ACHN (cell line): ENCODE measurements at regions not wholly inside any gene's neighbourhood (a gene's known extent, or its start where the extent isn't known, plus 50 kb on each side); places are given as distances from the start of the nearest gene placed in this dataset.

Experiments used
- DNase-seq: peaks from one replicate; pipeline ENCODE4 v3.0.0-alpha.2; 2015
- in situ Hi-C: cut with HindIII; loops from 2 replicates; pipeline ENCODE4 v1.10.0; 2017; ENCODE audit warnings: low sequenced_read_pairs, low pct_ligation_motif_present, low pct_unique_long_range_greater_than_20kb

DNA sequence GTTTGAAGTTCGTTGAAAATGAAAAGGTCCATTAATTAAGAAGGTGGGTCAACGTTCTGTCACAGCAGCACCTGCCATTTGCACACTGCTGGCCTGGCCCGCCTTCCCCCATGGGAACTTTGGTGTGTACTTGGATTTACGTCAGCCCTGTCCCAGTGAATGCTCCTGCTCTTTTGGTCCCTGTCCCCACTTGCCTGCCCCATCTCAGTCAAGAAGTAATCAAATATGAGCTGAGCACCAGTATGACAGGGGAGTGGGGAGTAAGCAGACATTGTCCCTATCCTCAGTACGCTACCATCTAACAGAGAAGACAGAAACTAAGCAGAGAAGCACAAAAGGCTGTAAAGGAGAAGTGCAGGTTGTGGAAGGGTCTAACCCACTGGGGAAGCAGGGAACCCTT lies 65.1 kb downstream of the SLC4A3 start:
- in situ Hi-C loops: no loop called here
- DNase-seq: no peak

DNA sequence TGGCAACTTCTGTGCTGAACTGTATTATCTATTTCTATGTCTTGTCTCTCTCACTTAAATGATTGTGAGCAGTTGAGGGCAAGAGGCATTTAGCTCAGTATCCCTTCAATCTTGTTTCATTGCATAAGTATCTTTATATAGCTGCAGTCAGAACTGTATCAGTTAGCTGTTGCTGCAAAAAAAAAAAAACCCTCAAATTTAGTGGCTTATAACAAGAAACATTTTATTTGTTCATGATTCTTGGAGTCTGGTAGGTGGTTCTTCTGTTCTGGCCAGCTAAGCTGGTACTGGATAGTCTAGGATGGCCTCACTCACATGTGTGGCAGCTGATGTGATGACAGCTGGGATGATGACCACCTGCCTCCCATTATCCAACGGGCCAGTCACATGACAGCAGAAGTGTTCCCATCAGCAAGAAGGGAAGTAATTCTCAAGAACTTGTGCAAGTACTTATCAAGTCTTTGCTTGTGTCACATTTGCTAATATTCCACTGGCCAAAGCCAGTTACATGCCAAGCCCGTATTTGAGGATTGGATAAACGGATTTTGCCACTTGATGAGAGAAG lies 67.8 kb downstream of the SLC4A3 start:
- in situ Hi-C loops: no loop called here
- DNase-seq: no peak

DNA sequence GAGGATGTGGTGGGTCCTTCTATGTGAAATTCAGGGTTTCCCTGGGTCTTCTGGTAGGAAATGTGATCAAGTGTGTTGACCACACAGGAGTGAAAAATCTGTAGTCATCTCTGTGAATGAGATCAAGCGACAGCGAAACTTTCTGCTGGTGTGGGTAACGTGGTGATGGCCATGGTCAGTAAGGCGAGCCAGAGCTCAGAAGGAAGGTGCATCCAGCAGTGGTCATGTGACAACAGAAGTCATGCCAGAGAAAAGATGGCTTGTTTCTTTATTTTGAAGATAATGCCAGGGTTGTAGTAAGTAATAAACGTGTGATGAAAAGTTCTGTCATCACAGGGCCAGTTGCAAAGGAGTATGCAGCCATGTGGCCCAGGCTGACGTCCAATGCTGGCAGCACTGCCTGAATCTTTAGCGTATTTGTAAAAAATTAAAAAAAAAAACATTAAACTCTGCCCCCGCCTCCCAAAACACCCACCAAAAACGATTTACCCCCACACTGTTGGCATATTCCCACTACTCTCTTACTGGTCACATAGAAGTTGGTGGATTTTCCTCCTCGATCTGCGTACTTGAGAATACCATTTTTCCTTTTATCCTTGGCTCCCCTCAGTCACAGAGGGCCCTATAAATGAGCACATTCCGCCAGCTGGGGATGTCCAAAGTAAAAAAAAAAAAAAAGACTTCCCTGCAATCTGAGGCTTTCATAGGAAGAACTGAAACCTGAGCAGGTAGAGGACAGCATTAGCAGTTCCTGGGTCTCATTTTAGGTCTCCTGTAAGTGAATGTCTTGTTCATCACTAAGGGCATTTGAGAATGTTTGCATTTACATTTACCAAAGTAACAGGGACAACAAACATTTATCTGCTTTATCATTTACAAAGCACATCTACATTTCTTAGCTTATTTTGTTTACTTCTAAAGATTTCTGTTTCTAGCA lies 70.6 kb downstream of the SLC4A3 start:
- in situ Hi-C loops: no loop called here
- DNase-seq: no peak

DNA sequence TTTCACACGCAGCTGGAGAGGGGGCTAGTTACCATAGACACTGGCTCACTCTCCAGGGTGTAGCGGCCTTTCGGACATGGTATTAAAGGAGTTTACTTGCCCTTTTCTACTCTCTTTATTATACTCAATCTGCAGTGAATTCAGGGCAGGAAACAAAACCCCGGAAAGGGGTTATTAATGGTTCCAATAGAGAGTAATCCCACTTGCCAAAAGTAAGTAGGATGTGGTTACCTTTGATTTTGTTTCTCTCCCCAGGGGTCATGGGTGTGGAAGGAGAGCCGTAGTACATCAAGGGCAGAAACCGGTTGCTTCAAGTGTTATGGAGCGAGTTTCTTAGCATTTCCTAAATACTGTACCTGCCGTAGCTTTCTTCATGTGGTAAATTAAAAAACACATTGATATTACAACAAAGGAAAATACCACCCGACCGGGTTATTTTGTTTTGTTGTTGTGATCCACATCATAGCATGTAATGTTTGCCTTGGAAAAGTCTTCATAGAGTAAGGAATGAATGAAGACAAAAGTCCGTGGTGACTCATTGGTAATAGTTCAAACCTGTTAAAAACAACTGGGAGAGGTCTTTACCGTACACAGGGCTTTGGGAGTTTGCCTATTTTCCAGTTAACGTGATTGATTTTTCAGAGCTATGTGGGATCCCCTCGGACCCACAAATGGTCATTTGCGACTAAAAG lies 71.5 kb downstream of the SLC4A3 start:
- no peak for DNase-seq
- in situ Hi-C loops: no loop called here

DNA sequence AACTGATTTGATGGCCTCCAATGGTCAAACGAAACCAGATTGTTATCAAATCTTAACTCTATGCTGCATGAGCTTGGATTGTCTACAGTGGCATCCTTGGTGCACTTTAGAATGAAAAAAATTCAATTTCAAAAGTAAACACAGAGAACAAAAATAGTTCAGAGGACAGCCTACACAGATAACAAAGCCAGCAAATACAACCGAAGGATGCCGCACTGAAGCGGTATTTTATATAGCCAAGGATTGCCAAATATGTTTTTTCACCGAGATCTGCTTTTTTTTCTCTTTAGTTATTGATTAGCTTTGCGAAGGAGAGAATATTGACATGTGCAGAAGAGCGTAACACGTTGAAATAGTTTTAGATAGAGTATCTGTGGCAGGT lies 72.0 kb downstream of the SLC4A3 start:
- in situ Hi-C loops: no loop called here

DNA sequence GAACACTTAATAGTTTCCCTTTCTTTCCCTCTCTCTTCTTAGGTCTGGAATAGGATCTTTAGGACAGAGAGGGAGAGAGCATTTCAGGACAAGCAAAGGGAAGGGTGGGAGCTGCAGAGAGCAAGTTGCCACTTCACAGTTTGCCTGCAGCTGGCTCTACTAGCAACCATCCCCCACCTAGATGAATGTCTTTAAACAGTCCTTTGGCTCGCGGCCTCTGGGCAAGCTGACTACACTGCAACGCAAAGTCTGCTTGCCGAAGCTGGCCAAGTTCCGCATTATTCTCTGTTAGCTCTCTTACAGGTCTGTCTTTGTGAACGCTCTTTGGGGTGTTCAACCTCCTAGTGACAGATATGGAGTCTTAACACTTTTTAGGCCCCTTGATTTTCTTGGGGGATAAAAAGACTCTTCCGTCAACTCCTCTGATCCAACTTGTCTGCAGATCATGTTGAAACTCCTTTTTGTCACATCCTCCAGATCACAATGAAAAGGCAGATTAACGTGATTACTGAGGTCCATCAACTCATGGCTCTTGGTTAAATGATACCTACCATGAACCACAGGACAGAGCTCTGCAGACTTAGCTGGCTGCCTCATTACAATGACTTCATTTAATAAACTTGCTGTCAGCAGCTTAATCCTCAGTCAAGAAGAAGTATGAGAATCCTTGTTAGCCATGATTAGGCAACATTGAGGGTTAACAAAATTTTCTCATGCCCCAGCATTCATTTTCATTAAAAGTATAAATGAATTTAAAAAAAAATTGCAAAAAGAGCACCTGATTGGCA lies 74.6 kb downstream of the SLC4A3 start:
- DNase-seq: no peak
- in situ Hi-C loops: no loop called here

More for the DNA sequence above, 72.0 kb downstream of the SLC4A3 start:
- no peak for DNase-seq

DNA sequence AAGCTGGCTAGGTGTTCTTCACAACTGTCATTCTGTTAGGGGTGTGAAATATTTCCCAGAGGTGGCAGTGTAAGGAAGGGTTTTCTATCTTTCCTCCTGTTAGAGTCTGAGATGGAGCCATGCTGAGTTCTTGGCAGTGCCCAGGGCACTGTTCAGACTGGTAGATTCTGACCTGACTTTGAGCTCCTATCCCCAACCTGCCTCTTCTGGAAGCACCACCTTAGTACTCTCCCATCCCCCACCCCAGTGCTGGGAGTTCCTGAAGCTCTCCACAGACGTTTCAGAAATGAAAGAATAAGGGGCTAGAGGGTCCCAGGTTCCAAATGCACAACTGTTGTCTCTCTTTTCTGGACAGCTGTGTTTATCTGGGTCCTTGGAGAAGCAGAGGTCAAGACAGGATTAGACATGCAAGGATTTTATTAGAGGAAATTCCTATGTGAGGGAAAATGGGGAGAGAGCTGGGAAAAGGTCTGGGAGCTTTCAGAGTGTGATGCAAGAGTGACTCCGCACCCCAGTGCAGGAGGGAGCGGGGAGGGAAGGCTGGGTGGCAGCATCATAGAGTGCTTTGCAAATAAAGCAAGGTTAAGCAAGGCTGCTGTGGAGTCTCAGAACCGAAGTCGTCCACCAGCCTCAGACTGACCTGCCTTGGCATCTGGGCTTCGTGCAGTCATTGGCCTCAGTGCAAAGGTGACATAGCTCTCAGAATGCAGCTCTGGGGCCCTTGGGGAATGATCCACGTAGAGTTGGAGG lies 75.5 kb downstream of the SLC4A3 start:
- DNase-seq: no peak
- in situ Hi-C loops: no loop called here

DNA sequence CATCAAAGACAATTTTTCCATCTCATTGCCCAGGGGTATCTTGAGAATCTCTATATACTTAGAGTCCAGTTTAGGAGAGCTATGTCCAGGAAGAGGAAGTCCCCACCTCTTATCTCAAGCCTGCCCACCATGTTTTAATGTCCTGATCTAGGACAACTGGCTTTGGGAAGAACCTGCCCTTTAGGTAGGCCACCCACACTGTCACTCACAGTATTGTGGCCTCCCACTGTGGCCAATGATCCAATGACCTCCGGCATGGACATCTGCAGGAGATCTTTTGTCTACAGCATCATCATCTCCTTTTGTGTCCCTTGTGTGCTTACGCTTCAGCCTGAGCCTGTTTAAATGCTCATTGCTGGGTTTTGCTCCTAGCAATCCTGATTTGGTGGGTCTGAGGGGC lies 77.4 kb downstream of the SLC4A3 start:
- DNase-seq: no peak
- in situ Hi-C loops: no loop called here

DNA sequence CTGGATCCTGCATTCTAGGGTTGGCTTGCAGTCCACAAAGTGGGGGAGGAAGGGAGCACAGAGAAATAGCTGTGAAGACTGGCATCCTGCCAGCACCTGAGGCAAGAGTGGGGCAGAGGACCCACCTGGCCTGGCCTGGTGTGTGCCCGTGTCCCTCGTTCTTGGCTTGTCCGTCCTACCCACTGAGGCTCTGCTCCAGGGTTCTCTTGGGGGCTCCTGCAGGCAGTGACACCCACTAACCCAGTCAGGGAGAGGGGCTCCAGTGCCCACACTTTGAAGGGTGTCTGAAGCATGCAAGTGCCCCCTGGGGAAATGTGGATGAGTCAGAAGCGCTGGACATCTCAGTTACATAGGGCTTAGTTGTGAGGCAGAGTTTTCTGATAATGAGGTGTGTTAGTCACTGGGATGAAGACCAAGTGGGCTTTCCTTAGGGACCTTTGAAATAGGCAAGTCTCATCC lies 79.4 kb downstream of the SLC4A3 start:
- peak; percentile 25 for DNase-seq
- in situ Hi-C loops: no loop called here

DNA sequence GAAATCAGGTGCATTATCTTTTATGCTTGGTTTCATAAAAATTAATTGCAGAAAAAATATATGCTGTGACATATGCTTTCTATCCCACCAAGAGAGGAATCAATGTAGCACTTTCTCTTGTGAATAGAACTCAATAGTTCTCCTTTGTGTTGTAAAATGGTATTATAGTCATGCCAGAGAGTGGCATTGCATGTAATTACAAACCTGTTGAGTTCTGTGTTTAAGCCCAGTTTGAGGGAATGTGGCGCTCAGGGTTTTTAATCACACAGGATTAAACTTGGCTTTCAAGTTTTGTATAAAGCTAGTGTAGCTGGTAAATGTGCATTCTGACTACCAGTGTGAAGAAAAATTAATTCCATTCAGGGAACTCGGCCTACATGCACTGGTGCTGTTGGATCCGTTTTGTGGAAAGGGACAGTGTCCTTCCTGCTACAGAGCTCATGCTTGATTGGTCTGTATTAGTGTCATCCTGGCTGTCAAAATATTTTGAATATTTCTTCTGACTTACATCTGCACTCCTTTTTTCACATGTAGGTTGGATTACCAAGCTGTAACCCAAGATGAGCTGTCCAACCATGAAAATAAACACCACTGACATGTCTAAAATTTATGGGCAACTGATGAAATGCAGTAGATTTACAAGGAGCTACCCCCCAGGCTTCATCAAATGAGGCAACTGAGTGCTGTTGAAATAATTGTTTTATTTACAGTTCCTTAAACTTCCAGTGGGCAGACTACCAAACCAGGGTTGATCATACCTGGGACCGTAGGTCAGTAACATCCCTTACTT lies 80.3 kb downstream of the SLC4A3 start:
- in situ Hi-C loops: no loop called here
- no peak for DNase-seq

DNA sequence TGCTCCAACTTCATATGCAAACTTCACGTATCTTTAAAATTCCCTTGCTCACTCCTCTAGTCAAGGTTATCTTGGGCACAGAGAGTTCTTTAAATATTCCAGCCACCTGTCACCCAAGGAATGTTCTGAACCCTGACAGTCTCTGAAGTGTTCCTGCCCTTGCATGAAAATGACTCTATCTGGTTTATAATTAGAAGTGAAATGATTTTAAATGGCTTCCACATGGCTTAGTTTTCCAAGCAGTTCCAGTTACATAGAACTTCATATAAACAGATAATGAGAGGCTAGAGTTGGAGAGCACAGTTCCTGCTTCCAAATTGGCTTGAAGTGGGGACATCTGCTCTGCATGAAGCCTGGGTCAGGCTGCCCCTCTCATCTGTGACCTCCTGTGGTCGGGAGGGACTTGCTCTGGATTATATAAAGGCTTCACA lies 81.9 kb downstream of the SLC4A3 start:
- DNase-seq: no peak
- in situ Hi-C loops: no loop called here

DNA sequence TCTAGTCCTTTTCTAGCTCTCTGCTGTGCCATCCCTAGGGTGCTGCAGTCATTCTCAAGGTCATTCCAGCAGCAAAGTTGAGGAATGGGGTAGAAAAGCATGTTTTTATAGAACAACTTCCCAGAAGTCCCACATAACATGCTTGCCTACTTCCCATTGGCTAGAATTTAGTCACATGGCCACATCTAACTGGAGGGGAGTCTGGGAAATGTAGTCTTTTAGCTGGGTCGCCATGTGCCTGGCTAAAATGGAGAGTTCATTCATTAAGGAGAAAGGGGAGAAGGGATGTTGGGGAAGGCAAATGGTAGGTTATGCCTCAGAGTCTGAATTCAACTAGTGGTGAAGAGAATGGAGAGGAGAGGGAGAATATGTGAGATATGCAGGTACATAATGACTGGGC lies 85.7 kb downstream of the SLC4A3 start:
- DNase-seq: peak; percentile 47

DNA sequence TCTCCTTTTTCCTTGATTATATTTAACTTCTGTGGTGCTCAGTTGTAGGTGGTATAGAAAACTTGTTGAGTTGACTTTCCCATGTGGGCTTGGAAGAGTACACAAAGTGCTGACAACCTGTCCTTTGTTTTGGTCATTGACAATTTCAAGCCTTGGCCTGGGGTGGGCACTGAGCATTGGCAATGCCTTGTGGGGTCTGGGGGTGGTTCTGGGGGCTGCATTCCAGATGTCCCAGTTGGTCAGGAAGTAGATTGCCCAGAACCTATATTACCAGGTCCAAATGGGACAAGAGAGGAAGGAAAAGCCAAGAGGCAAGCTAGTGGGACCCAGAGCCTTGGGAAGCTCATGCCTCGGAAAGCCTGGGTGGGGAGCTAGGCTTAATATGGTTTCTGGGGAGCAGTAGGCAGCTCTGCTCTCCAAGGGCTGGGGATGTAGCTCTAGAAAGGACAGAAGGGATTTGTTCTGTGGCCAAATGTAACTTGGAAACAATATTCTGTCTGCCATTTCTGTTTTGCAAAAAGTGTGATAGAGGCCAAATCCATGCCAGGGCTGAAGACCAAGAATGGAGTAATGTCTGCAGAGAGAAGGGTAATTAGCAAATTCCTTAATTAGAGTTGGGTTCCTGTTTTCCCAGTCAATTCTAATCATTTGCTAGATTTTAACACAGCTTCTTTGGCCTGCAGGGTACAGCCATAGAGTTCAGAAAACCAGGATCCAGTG lies 87.4 kb downstream of the SLC4A3 start:
- in situ Hi-C loops: no loop called here
- DNase-seq: no peak

More for the DNA sequence above, 85.7 kb downstream of the SLC4A3 start:
- in situ Hi-C loops: no loop called here

DNA sequence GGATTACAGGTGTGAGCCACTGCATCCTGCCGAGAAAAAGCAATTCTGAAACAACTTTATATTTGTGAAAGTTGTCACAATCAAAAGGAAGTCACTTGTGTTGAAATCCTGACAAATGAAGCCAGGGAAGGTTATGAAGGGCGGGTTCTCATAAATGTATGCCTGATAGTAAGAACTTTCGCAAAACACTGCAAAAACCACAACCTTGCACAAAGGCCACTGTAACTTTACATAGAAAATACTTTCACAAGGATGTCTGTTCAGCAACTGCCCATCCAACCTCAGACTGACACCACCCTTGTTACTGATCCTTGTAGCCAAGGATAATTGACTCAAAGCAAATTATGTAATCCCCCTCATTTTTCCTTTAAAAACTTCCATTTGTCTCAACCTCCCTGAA lies 90.6 kb downstream of the SLC4A3 start:
- no peak for DNase-seq
- in situ Hi-C loops: no loop called here

DNA sequence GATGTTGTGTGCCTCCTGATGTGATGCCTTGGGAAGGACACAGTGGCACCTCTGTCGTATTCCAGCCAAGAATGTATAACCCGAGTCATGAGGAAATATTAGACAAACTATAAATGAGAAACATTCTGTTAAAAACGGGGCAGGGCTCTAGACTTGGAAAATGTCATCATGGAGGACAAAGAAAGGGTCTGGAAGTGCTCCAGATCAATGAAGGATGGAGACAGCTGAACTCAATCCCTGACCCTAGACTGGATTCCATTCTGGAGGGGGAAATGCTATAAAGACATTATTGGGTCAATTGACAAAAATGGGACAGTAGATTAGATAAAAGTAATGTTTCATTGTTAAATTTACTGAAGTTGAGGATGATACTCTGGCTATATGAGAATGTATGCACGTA lies 92.1 kb downstream of the SLC4A3 start:
- no peak for DNase-seq
- in situ Hi-C loops: no loop called here

DNA sequence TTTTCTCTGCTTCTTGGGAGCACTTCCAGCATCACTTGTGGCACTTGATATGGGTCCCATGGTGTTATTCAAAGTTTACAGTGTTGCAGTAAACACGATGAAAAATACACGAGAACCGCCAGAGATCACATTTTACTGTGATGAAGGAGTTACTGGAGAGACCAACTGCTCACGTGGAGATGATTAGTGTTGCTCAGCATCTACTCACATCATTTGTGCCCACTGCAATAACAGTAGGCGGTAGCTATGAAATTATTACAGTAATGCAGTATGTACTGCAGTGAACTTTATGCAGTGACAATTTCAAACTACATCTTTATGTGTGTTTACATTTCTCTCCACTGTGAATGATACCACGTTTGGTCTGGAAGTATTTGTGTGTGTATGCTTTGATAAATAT lies 93.5 kb downstream of the SLC4A3 start:
- no peak for DNase-seq
- in situ Hi-C loops: no loop called here
